ENCODE measurements at regions not wholly inside any gene's neighbourhood (a gene's known extent, or its start where the extent isn't known, plus 50 kb on each side); places are given as distances from the start of the nearest gene placed in this dataset.
A peak's percentile ranks its signal among the peaks of the same experiment; 100 is the strongest.
"Not testable (repeated sequence)": the region's sequence is repeated elsewhere in the genome, so short reads cannot be mapped to it uniquely, and the experiment has no call there.

DNA sequence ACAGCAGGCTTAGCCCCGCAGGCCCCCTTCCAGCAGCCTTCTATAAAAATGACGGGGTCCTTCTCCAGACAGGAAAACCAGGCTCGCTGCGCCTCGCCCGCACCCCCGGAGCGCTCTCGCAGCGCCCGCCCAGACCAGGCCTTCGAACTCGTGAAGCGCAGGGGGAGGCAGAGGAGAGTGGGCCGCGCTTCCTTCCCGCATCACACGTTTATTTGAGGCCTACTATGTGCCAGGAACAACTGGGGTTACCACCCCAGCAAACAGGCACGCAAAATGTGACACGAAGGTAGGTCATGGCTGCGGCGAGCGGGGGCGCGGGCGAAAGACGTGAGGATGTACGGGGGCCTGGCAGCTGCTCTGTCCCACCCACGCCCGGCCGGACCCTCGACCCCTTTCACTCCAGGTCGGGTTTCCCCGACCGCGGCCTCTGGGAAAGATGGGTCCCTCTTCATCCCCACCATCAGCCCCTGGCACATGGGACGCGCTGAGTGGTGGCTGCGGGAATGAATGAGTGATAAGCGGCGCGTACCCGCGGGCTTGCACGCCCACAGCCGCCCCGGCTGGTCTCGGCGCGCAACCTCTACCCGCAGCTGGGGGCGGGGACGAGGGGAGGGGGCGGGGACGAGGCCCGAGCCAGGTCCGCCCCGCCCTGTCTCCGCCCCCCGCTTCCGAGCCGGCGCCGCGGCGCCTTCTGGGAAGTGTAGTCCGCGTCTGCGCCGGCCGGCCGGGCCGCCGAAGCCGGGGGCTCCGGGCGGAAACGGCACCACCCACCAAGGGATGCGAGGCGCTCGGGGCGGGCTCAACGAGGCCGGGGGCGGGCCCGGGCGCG lies 59.1 kb downstream of the ZNF467 start:
- peak; percentile 87 to 97 (median 88) for DNase-seq (ENCODE audit: low read depth in 3 of 3)

DNA sequence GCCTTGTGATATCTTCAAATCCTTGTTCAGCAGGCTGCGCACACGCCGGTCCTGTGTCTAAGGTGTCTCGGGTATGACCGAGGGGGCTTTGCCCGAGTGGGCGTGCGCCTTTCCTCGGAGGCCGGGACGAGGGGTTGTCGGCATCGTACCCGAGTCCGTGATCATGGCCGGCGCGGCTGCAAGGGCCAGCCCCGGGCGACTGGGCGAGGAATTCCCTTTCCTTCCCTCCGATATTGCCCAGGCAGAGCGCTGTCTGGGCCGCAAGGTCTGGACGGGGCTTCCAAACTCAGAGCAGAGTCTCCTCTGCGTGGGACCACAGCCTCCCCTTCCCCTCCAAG lies 59.7 kb downstream of the ZNF467 start:
- DNase-seq (ENCODE audit: low read depth in 3 of 3) = no peak

DNA sequence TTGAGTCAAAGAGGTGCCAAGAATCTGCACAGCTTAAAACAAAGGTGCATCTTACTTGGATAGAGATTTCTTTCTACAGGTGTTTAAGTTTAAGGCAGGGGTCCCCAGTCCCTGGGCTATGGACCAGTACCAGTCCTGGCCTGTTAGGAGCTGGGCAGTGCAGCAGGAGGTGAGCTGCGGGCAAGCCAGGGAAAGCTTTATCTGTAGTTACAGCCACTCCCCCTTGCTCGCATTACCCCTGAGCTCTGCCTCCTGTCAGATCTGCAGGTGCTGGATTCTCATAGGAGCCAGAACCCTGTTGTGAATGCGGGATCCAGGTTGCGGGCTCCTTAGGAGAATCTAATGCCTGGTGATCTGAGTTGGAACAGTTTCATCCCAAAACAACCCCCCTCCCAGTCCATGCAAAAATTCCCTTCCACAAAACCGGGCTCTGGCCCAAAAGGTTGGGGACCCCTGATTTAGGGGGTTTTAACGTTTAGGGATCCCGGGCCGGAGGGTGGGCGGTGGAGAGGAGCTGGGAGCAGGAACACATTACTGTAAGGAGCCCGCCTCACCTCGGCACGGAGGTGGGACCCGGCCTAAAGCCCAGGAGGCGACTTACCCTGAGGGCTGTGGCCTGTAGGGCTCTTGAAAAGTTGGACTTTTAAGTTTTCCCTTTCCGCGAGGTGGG lies 60.2 kb downstream of the ZNF467 start:
- no peak for DNase-seq (ENCODE audit: low read depth in 3 of 3)

DNA sequence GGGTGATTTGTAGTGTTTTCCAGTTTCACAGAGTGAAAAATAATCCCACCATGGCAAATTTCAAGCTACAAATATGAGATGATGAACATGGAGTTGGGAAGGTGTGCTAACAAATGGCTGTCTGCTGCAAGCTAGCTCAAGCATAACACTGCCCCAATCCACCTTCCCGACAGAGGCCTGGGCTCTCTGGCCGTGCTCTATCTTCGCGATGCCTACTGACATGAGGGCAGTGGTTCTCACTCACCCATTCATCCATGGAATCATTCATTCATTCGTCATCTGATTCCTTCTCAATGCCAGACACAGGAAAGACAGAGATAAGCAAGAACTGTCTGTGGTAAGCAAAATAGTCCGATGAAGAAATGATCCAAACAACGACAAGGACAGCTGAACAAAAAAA lies 65.4 kb downstream of the ZNF467 start:
- DNase-seq (ENCODE audit: low read depth in 3 of 3) = no peak

DNA sequence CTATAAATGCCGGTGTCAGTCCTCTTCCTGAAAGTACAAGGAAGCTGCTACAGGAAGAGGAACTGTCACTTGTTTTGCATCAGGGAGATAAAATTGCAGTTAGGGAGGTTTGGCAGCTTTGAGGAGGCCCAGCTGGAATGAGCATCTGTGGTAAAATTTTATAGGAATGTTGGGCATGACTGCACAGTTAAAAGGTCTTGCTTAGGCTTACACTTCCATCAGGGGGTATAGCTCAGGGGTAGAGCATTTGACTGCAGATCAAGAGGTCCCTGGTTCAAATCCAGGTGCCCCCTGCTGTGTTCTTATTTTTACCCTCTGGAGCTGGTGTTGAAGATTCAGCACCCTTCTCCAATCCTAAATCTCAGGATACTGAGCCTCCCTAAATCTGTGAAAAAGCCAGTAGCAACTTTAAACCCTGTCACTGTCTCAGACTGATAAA lies 65.9 kb downstream of the ZNF467 start:
- DNase-seq (ENCODE audit: low read depth in 3 of 3) = no peak

DNA sequence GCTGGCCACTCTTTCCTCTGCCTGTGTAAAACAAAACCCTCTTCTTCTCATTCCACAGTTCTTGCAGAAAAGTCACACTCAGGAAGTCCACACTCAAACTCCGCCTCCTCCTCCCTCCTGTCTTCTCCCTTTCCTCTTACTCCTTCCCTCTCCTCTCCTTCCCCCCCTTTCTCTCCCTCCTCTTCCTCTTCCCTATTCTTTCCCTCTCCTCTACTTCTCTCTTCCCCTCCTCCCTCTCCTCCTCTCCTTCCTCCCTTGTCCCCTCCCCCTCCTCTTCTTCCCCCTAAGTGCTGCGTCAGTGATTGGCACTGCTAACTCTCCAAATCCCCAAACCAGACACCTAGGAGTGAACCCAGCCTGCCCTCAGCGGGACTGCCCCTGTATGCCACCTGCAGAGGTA lies 67.0 kb downstream of the ZNF467 start:
- no peak for DNase-seq (ENCODE audit: low read depth in 3 of 3)

DNA sequence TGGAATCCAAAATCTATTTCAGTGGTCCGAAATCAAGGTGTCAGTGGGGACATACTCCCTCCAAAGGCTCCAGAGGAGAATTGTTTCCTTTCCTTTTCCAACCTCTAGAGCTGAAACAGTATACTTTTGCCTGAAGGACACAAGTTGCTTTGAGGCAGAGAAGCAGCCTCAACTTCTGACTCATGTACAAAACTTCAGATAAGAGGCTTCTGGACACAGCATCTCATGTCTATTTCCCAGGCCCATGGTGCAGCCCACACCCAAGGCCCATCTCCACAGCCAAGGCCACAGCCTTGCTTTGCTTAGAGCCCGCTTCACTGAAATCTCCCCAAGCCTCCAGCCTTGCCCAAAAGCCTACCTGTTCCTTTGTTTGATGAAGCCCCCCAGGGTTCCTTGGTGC lies 68.9 kb downstream of the ZNF467 start:
- no peak for DNase-seq (ENCODE audit: low read depth in 3 of 3)

DNA sequence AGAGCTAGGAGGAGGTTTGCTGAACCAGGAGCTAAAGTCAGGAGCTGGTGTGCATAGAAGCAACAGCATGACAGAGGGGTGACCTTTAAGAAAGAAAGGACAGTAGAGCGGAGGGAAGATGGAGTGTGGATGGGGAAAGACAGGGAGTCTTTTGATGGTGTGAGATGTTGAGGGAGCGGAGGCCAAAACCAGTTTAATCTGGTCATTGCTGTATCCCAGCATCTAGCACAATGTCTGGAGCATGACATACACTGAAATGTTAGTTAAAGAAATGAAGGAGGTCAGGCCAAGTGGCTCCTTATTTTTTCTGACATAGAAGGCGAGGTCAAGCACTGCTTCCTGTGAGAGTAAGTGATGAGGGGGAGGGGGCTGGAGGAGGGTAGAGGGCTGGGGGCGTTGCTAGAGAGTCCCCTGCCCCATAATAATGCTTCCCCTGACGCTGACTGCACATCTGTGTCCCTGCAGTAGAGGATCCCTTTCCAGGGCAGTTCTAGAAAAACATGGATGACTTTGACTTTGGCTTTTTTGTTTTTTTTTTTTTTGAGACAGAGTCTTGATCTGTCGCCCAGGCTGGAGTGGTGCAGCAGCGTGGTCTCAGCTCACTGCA lies 70.2 kb downstream of the ZNF467 start:
- DNase-seq (ENCODE audit: low read depth in 3 of 3) = no peak

DNA sequence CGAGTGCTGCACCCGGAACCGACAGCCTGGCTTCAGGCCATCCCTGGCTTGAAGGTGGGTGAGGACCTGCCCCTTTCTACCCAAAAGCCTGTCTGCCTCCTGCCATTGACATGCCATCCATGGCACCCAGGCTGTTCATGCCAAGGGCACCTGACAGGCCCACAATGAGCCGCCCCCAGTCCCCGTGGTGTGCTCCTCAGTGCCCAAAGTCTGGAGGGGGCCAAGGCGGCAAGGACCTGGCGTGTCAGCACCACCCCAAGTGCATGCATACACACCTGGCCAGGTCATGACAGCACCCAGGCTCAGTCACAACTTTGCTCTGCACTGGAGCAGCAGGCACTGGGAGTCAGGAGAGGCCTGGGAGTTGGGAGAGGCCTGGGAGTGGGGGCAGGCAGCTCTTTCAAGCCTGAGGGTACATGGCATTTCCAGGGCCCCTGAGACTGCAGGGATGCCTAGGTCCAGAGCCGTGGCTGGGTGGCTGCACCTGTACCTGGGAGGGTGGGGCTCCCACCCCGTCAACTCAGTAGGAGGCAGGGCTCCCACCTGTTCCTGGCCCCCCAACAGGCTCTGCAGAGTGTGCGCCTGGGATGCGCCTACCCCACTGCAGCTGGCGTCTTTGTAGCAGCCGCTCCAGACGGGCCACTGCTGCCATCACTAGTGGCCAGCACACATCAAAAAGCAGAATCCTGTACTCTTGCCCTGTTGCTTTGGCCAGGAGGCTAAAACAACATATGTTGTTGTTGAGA lies 71.7 kb downstream of the ZNF467 start:
- no peak for DNase-seq (ENCODE audit: low read depth in 3 of 3)

DNA sequence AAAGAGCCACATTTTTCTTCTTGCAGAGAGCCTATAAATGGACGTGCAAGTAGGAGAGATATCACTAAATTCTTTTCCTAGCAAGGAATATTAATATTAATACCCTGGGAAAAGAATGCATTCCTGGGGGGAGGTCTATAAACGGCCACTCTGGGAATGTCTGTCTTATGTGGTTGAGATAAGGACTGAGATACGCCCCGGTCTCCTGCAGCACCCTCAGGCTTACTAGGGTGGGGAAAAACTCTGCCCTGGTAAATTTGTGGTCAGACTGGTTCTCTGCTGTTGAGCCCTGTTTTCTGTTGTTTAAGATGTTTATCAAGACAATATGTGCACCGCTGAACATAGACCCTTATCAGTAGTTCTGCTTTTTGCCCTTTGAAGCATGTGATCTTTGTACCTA lies 75.6 kb downstream of the ZNF467 start:
- DNase-seq (ENCODE audit: low read depth in 3 of 3) = not testable (repeated sequence)

DNA sequence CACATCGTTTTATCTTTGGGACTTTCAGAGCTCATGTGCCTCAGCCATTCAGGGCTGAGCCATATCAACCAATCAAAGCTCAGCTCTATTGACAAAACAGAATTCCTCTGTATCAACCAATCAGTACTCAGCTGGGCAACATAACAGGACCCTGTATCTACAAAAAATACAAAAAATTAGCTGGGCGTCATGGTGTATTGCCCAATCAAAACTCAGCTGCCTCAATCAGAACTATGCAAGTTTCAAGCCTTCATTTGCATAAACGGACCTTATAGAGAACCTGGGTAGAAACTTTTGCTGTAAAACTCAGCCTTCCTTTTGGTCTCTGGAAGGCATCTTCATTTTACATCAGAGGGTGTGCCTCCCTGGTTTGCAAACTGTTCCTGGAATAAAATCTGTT lies 77.1 kb downstream of the ZNF467 start:
- no peak for DNase-seq (ENCODE audit: low read depth in 3 of 3)

DNA sequence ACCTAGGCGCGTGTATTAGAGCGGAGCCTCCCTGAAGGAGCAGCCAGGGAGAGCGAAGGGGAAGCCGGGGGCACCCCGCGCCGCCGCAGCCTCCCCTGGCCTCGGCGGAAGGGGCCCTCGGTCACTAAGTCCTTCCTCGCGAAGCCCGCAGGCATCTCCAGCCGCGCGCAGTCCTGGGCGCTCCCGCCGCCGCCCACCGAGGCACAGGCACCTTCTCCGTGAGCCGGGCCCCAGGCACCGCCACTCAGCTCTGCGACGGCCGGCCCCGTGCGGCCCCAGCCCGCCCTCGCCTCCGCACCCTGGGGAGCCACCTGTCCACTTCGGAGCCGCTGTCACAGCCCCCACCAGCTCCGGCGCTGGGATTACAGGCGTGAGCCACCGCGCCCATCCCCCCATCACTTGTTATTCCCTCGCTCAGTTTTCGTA lies 80.8 kb downstream of the ZNF467 start:
- DNase-seq (ENCODE audit: low read depth in 3 of 3) = no peak

DNA sequence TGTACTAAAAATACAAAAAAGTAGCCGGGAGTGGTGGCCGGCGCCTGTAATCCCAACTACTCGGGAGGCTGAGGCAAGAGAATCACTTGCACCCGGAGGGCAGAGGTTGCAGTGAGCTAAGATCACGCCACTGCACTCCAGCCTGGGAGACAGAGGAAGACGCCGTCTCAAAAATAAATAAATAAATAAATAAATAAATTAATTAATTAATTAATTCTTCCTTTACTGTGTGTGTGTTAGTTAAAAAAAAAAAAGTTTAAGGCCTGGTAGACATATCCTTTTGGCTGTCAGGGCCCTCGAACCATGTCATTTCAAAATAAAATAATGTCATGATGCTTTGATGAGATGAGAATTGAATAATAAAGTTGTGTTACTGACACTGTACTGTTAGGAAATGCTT lies 81.3 kb downstream of the ZNF467 start:
- DNase-seq (ENCODE audit: low read depth in 3 of 3) = no peak

DNA sequence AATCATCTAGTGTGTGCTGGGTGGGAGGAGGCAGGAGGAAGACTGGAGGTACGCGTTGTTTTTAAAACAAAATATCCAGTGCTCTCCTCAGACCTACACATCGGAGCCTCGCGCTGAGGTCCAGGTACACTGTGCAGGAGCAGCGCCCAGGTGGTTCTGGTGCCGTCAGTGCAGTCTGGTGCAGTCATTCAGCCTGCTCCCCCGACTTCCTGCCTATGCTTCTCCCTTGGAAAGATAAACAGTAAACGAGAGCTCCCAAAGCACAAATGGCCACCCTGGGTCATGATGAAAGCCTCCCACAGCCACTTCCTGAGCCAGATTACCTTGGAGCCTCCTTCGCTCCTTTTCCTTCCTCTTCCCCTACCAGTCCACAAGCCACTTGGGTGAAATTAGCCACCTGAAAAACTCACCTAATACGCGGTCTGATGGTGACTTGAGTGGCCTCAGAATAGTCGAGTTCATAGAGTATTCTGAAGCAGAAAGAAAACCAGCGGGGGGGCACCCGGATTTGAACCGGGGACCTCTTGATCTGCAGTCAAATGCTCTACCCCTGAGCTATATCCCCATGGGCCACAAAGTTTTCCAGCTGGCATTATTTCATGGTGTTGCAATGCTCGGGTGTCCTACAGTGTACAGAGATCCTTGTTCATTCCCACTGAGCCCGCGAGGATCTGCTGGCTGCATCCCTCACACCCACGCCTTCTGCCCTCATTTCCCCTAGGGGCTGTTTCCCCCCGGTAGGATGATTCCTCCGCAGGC lies 82.5 kb downstream of the ZNF467 start:
- DNase-seq (ENCODE audit: low read depth in 3 of 3) = no peak

DNA sequence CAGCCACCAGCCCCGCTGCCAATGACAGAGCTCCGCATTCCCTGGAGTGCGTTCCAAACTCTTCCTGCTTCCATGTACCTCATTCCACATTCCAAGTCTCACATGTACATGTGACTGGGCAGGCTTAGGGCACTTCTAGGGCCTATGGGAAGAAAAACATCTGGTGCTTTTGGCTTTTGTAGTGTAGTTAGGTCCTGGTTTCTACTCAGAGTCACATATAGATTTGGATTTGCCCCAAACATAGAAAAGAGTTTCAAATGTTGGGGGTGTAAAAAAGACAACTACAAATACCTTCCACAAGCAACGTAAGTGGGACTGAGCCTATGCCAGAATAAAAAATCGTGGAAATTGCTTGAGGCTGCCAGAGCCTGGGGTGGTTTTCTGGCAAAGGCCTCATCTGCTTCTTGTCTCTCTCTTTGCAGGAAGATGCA lies 84.1 kb downstream of the ZNF467 start:
- DNase-seq (ENCODE audit: low read depth in 3 of 3) = no peak

DNA sequence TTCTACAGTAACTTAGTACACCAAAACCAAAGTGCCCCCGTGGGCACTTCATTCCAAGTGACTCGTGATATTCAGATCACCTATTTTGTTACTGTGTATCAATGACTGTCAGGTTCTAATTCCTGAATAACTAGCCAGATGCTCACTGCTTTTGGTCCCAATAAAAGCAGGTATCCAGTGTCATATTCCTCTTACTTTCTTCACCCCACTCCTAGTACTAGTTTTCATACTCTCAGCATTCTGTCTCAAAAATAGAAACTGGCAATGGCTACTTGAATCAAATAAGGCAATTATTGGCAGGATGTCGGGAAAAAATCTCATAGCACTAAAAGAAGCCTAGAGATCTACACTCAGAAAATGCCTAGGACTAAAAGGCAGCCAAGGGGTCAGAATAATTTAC lies 84.6 kb downstream of the ZNF467 start:
- no peak for DNase-seq (ENCODE audit: low read depth in 3 of 3)

DNA sequence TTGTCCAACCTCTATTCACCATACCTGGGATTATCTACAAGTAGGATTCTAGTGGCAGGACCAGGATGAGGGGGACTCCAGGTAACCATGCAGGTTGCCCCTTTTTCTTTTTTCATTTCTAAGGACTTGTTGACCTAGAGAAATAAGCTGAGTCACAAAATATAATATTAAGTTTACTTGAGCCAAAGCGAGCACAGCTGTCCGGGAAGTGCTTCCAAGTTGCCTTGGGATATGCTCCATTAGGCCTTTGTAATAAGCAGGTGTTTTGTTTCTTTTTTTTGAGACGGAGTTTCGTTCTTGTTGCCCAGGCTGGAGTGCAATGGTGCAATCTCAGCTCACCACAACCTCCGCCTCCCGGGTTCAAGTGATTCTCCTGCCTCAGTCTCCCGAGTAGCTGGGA lies 85.6 kb downstream of the ZNF467 start:
- DNase-seq (ENCODE audit: low read depth in 3 of 3) = not testable (repeated sequence)

DNA sequence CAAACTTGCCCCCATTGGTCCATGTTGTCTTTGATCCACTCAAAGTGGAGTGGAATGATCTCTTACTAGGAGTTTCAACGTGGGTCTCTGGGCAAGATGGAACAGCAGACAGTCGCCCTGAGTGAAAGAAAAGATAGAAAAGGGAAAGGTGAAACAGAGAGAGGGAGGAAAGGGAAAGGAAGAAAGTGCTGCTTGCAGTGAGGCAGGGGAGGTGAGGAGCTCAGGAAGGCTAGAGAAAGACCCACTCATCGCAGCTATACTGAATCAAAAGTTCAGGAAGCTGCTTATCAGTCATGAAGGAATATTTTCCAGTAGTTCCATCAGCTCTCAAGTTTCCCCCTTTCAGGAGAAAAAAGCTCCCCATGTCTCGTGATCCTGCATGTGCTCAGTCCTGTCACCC lies 86.9 kb downstream of the ZNF467 start:
- DNase-seq (ENCODE audit: low read depth in 3 of 3) = no peak

DNA sequence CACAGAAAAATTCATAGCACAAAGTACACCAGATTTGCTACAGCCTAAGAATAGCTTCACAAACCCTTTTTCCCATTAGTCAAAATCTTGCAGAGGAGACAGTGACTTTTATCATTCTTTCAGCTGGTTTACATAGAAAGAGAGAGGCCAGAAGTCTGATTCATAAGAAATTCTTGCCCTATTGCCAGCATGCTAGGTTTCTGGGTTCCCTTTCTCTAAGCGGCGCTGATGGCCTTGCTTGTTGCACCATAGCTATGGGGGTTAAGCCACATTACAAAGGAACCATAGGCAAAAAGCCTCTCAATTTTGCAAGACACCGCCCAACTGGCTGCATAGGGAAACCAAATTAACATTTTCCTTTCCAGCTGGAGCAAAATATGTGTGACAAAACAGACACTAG lies 87.4 kb downstream of the ZNF467 start:
- no peak for DNase-seq (ENCODE audit: low read depth in 3 of 3)

DNA sequence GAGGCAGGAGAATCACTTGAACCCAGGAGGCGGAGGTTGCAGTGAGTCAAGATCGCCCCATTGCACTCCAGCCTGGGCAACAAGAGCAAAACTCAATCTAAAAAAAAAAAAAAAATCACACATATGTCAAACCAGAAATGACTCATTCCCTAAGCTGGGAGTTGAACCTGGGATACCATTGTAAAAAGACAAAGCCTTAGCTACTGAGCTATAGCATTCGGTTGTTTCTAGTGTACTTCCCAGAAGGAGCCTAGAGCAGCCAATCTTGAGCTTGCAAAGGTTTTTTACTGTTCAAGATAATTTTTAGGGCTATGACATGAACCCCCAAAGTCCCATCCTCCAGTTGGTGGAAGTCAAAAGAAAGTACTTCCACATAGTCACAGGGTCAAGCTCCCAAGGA lies 87.9 kb downstream of the ZNF467 start:
- DNase-seq (ENCODE audit: low read depth in 3 of 3) = no peak

DNA sequence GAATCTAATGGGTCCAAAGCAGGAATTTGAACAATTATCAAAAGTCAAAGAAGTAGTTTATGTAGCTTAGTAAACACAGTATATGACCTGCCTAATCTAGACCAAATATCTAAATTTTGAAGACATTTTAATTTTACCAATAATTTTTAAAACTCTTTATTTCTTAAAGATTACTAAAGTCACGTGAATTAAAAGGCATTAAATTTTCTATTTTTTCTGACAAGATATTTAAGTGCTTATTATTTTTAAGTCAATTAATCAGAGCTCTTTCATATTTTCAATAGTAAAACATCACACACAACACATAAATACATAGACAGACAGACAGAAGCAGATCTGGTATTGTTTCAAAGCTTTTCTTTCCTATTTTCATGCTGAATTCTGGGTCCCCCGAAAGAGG lies 89.5 kb downstream of the ZNF467 start:
- no peak for DNase-seq (ENCODE audit: low read depth in 3 of 3)

DNA sequence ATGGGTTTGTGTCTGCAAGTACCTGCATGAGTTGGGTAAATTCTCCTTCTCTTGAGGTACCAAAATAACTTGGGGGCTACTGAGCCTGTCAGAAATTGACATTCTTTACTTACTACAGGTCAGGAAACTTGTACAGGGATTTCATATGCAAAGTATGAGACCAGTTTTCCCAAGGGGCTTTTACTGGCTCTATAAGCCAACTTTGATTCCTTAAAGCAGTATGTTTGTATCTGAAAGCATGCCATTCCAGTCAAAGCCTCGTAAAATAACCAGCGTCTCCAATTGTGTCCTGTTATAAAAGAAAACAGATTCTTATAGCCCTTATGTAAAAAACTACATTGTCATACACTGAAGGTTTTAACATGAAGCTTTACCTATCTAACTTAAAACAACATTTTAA lies 90.2 kb downstream of the ZNF467 start:
- DNase-seq (ENCODE audit: low read depth in 3 of 3) = no peak
